ENCODE measurements at regions not wholly inside any gene's neighbourhood (a gene's known extent, or its start where the extent isn't known, plus 50 kb on each side); places are given as distances from the start of the nearest gene placed in this dataset.

- no peak for DNase-seq
- H4K20me1 ChIP-seq (ENCODE audit: insufficient read depth), result no peaks in the 10 kb centered on the region
- H3K4me3 ChIP-seq, result no peak overlapping the region
- no peaks in the 10 kb centered on the region for H3F3A ChIP-seq (ENCODE audit: insufficient read depth)
- H3K9me2 ChIP-seq (ENCODE audit: insufficient read depth), result no peaks in the 10 kb centered on the region
- no peak overlapping the region for H2AFZ ChIP-seq
- H3K79me2 ChIP-seq (ENCODE audit: insufficient read depth), result no peaks in the 10 kb centered on the region
- H3K27me3 ChIP-seq (replicated peaks; ENCODE audit: insufficient read depth), result peaks cover 17% of the 10 kb centered on the region; the same call in 1 of the 2 replicates
- in situ Hi-C loops (cut with MboI), result no loop called here
- H3K27ac ChIP-seq, result no peak overlapping the region
- no peak overlapping the region for H3K4me2 ChIP-seq (ENCODE audit: unreplicated experiment)
- H3K9ac ChIP-seq, result no peak overlapping the region
- no peak for TF ChIP-seq EZH2 (IDR thresholded peaks at IDR 0.05; ENCODE audit: insufficient read depth, poor library complexity, severe bottlenecking)
- TF ChIP-seq EZH2phosphoT487 (IDR thresholded peaks at IDR 0.05; ENCODE audit: insufficient read depth, low read depth), result no peak
- WGBS, 2 experiments (ENCODE audit: low coverage in 1 of 2, low lambda C conversion rate in 2 of 2, missing lambda C conversion rate in 2 of 2), result 55 to 57% methylated on average over 15 to 20 of the region's 20 CpGs
- no peaks in the 10 kb centered on the region for H3K9me3 ChIP-seq (ENCODE audit: low read depth)
- no peaks in the 10 kb centered on the region for H3K4me1 ChIP-seq (ENCODE audit: insufficient read depth)
- H3K36me3 ChIP-seq (ENCODE audit: low read depth), result no peaks in the 10 kb centered on the region
Observed at GRCh38 chr14:101505236-101505970, 55.9 kb upstream of the DIO3 start.

GRCh38 chr14:101506211-101506925, 54.9 kb upstream of the DIO3 start:
- no peak overlapping the region for H2AFZ ChIP-seq
- no peak for TF ChIP-seq EZH2phosphoT487 (IDR thresholded peaks at IDR 0.05; ENCODE audit: insufficient read depth, low read depth)
- no peak for TF ChIP-seq EZH2 (IDR thresholded peaks at IDR 0.05; ENCODE audit: insufficient read depth, poor library complexity, severe bottlenecking)
- DNase-seq, result no peak
- no peaks in the 10 kb centered on the region for H3K79me2 ChIP-seq (ENCODE audit: insufficient read depth)
- in situ Hi-C loops (cut with MboI), result no loop called here
- no peak overlapping the region for H3K4me2 ChIP-seq (ENCODE audit: unreplicated experiment)
- no peaks in the 10 kb centered on the region for H3K9me3 ChIP-seq (ENCODE audit: low read depth)
- H3F3A ChIP-seq (ENCODE audit: insufficient read depth), result no peaks in the 10 kb centered on the region
- no peaks in the 10 kb centered on the region for H3K9me2 ChIP-seq (ENCODE audit: insufficient read depth)
- H3K9ac ChIP-seq, result no peak overlapping the region
- no peaks in the 10 kb centered on the region for H3K4me1 ChIP-seq (ENCODE audit: insufficient read depth)
- peaks cover 17% of the 10 kb centered on the region; the same call in 1 of the 2 replicates for H3K27me3 ChIP-seq (replicated peaks; ENCODE audit: insufficient read depth)
- no peak overlapping the region for H3K4me3 ChIP-seq
- H4K20me1 ChIP-seq (ENCODE audit: insufficient read depth), result no peaks in the 10 kb centered on the region
- no peak overlapping the region for H3K27ac ChIP-seq
- no peaks in the 10 kb centered on the region for H3K36me3 ChIP-seq (ENCODE audit: low read depth)
- 65 to 76% methylated on average over 11 to 13 of the region's 13 CpGs for WGBS, 2 experiments (ENCODE audit: low coverage in 1 of 2, low lambda C conversion rate in 2 of 2, missing lambda C conversion rate in 2 of 2)

GRCh38 chr14:101506926-101507835, 54.1 kb upstream of the DIO3 start:
- Histone ChIP-seq H3K4me1 (ENCODE audit: insufficient read depth) (no peaks in the 10 kb centered on the region), H3K27ac (no peak overlapping the region), H3F3A (ENCODE audit: insufficient read depth) (no peaks in the 10 kb centered on the region), H4K20me1 (ENCODE audit: insufficient read depth) (no peaks in the 10 kb centered on the region), H3K79me2 (ENCODE audit: insufficient read depth) (no peaks in the 10 kb centered on the region), H3K4me3 (no peak overlapping the region), H3K9me2 (ENCODE audit: insufficient read depth) (no peaks in the 10 kb centered on the region), H3K9ac (no peak overlapping the region), H3K9me3 (ENCODE audit: low read depth) (no peaks in the 10 kb centered on the region), H3K4me2 (ENCODE audit: unreplicated experiment) (no peak overlapping the region), H3K36me3 (ENCODE audit: low read depth) (no peaks in the 10 kb centered on the region), H3K27me3 (replicated peaks; ENCODE audit: insufficient read depth) (peaks cover 17% of the 10 kb centered on the region; the same call in 1 of the 2 replicates), H2AFZ (no peak overlapping the region)
- no peak for DNase-seq
- TF ChIP-seq EZH2 (IDR thresholded peaks at IDR 0.05; ENCODE audit: insufficient read depth, poor library complexity, severe bottlenecking), result no peak
- TF ChIP-seq EZH2phosphoT487 (IDR thresholded peaks at IDR 0.05; ENCODE audit: insufficient read depth, low read depth), result no peak
- in situ Hi-C loops (cut with MboI), result no loop called here
- WGBS, 2 experiments (ENCODE audit: low coverage in 1 of 2, low lambda C conversion rate in 2 of 2, missing lambda C conversion rate in 2 of 2), result 3 to 4% methylated on average over 25 to 27 of the region's 27 CpGs

GRCh38 chr14:101507836-101508150, 53.5 kb upstream of the DIO3 start:
- no peak for DNase-seq
- in situ Hi-C loops (cut with MboI), result no loop called here

More at GRCh38 chr14:101507836-101508150, 53.5 kb upstream of the DIO3 start:
- Histone ChIP-seq H3K4me1 (ENCODE audit: insufficient read depth) (no peaks in the 10 kb centered on the region), H3K79me2 (ENCODE audit: insufficient read depth) (no peaks in the 10 kb centered on the region), H3K27me3 (replicated peaks; ENCODE audit: insufficient read depth) (peaks cover 17% of the 10 kb centered on the region; the same call in 1 of the 2 replicates), H3K9ac (no peak overlapping the region), H3K9me2 (ENCODE audit: insufficient read depth) (no peaks in the 10 kb centered on the region), H3K4me2 (ENCODE audit: unreplicated experiment) (no peak overlapping the region), H3K27ac (no peak overlapping the region), H4K20me1 (ENCODE audit: insufficient read depth) (no peaks in the 10 kb centered on the region), H3K4me3 (no peak overlapping the region), H2AFZ (no peak overlapping the region), H3K36me3 (ENCODE audit: low read depth) (no peaks in the 10 kb centered on the region), H3F3A (ENCODE audit: insufficient read depth) (no peaks in the 10 kb centered on the region), H3K9me3 (ENCODE audit: low read depth) (no peaks in the 10 kb centered on the region)
- 75 to 83% methylated on average over 4 of the region's 4 CpGs for WGBS, 2 experiments (ENCODE audit: low coverage in 1 of 2, low lambda C conversion rate in 2 of 2, missing lambda C conversion rate in 2 of 2)
- no peak for TF ChIP-seq EZH2phosphoT487 (IDR thresholded peaks at IDR 0.05; ENCODE audit: insufficient read depth, low read depth)
- TF ChIP-seq EZH2 (IDR thresholded peaks at IDR 0.05; ENCODE audit: insufficient read depth, poor library complexity, severe bottlenecking), result no peak
